ENCODE measurements at regions not wholly inside any gene's neighbourhood (a gene's known extent, or its start where the extent isn't known, plus 50 kb on each side); places are given as distances from the start of the nearest gene placed in this dataset.
"Not testable (repeated sequence)": the region's sequence is repeated elsewhere in the genome, so short reads cannot be mapped to it uniquely, and the experiment has no call there.

GRCh38 chrX:65331371-65331770 lies 203.2 kb downstream of the LAS1L start:
- DNase-seq (ENCODE audit: low spot score) = no peak
- no peak for ATAC-seq

GRCh38 chrX:65300104-65300809 lies 234.3 kb downstream of the LAS1L start:
- ATAC-seq (no peak), DNase-seq (ENCODE audit: low spot score) (no peak)

- DNase-seq (ENCODE audit: low spot score); ATAC-seq: not testable (repeated sequence)
Observed at GRCh38 chrX:65282905-65283304, 251.7 kb downstream of the LAS1L start.

GRCh38 chrX:65273152-65273551 lies 261.4 kb downstream of the LAS1L start:
- DNase-seq (ENCODE audit: low spot score) (no peak), ATAC-seq (no peak)

GRCh38 chrX:65266482-65266881 lies 268.1 kb downstream of the LAS1L start:
- no peak for DNase-seq (ENCODE audit: low spot score)
- ATAC-seq = no peak

GRCh38 chrX:65253817-65254216 lies 277.6 kb upstream of the ZC4H2 start:
- ATAC-seq (no peak), DNase-seq (ENCODE audit: low spot score) (no peak)

GRCh38 chrX:65241059-65241721 lies 264.9 kb upstream of the ZC4H2 start:
- peak; percentile 60 for ATAC-seq
- DNase-seq (ENCODE audit: low spot score) = no peak

- ATAC-seq (peak; percentile 86), DNase-seq (ENCODE audit: low spot score) (peak; percentile 55)
Observed at GRCh38 chrX:65203545-65203944, 227.3 kb upstream of the ZC4H2 start.

- DNase-seq (ENCODE audit: low spot score) (peak; percentile 79), ATAC-seq (peak; percentile 97)
Observed at GRCh38 chrX:65196758-65197360, 220.6 kb upstream of the ZC4H2 start.

GRCh38 chrX:65195621-65196020 lies 219.4 kb upstream of the ZC4H2 start:
- ATAC-seq (peak; percentile 34), DNase-seq (ENCODE audit: low spot score) (no peak)

- ATAC-seq (peak; percentile 18), DNase-seq (ENCODE audit: low spot score) (no peak)
Observed at GRCh38 chrX:65194547-65194946, 218.3 kb upstream of the ZC4H2 start.

- not testable (repeated sequence) for ATAC-seq; DNase-seq (ENCODE audit: low spot score)
Observed at GRCh38 chrX:65163325-65163724, 187.1 kb upstream of the ZC4H2 start.

GRCh38 chrX:65148232-65148631 lies 172.0 kb upstream of the ZC4H2 start:
- DNase-seq (ENCODE audit: low spot score) = no peak
- ATAC-seq = no peak

GRCh38 chrX:65136424-65136823 lies 160.2 kb upstream of the ZC4H2 start:
- ATAC-seq = no peak
- no peak for DNase-seq (ENCODE audit: low spot score)

- ATAC-seq (no peak), DNase-seq (ENCODE audit: low spot score) (no peak)
Observed at GRCh38 chrX:65127842-65128241, 151.6 kb upstream of the ZC4H2 start.

GRCh38 chrX:65098851-65099250 lies 122.6 kb upstream of the ZC4H2 start:
- DNase-seq (ENCODE audit: low spot score) = no peak
- ATAC-seq = no peak

GRCh38 chrX:65093658-65094057 lies 117.4 kb upstream of the ZC4H2 start:
- ATAC-seq = peak; percentile 77
- DNase-seq (ENCODE audit: low spot score) = no peak

GRCh38 chrX:65073233-65073632 lies 97.0 kb upstream of the ZC4H2 start:
- DNase-seq (ENCODE audit: low spot score) (no peak), ATAC-seq (no peak)

GRCh38 chrX:65072590-65072989 lies 96.3 kb upstream of the ZC4H2 start:
- ATAC-seq (no peak), DNase-seq (ENCODE audit: low spot score) (no peak)

- ATAC-seq; DNase-seq (ENCODE audit: low spot score): not testable (repeated sequence)
Observed at GRCh38 chrX:65058626-65059025, 82.4 kb upstream of the ZC4H2 start.

- DNase-seq (ENCODE audit: low spot score) = no peak
- no peak for ATAC-seq
Observed at GRCh38 chrX:65045001-65045400, 68.8 kb upstream of the ZC4H2 start.

- ATAC-seq = peak; percentile 52
- DNase-seq (ENCODE audit: low spot score) = no peak
Observed at GRCh38 chrX:65035446-65035770, 59.2 kb upstream of the ZC4H2 start.

Measured in left lobe of liver (tissue), 2 donors.